Astrocyte (in vitro differentiated cells and primary cell): ENCODE measurements at regions not wholly inside any gene's neighbourhood (a gene's known extent, or its start where the extent isn't known, plus 50 kb on each side); places are given as distances from the start of the nearest gene placed in this dataset.

Source experiments
- DNase-seq: peaks from one replicate; pipeline ENCODE4 v3.0.0-alpha.2; 2010; ENCODE audit warnings: low read depth
- FAIRE-seq: peaks from 2 replicates; lab custom pipeline; 2011; peaks lifted over from hg19 to GRCh38; lab: Jason Lieb, UNC
- H2AFZ ChIP-seq: 2 replicates; pipeline ENCODE4 v1.6.0; 2012; ENCODE audit warnings: low read depth, low read length, inconsistent platforms
- H3K27ac ChIP-seq: 2 replicates; pipeline ENCODE4 v1.5.1; 2011; ENCODE audit warnings: low read depth, low read length, inconsistent platforms
- H3K27me3 ChIP-seq: 2 replicates; pipeline ENCODE4 v1.6.0; 2011; ENCODE audit warnings: low read length, inconsistent platforms; ENCODE audit not compliant: insufficient read depth
- H3K36me3 ChIP-seq: 2 replicates; pipeline ENCODE4 v1.5.1; 2011; ENCODE audit warnings: low read length, inconsistent platforms; ENCODE audit not compliant: insufficient read depth
- H3K4me1 ChIP-seq: 2 replicates; pipeline ENCODE4 v1.5.1; 2011; ENCODE audit warnings: low read length, inconsistent platforms; ENCODE audit not compliant: insufficient read depth
- H3K4me2 ChIP-seq: 2 replicates; pipeline ENCODE4 v1.6.0; 2012; ENCODE audit warnings: low read length, inconsistent platforms
- H3K4me3 ChIP-seq: 2 replicates; pipeline ENCODE4 v1.5.1; 2011; ENCODE audit warnings: low read depth, mild to moderate bottlenecking, low read length, inconsistent platforms; ENCODE audit not compliant: insufficient read depth
- H3K79me2 ChIP-seq: 2 replicates; pipeline ENCODE4 v1.6.0; 2012; ENCODE audit warnings: mild to moderate bottlenecking, low read length, inconsistent platforms; ENCODE audit not compliant: insufficient read depth
- H3K9ac ChIP-seq: 2 replicates; pipeline ENCODE4 v1.6.0; 2012; ENCODE audit warnings: mild to moderate bottlenecking, low read length, inconsistent platforms
- H3K9me3 ChIP-seq: 2 replicates; pipeline ENCODE4 v1.5.1; 2012; ENCODE audit warnings: low read depth, mild to moderate bottlenecking, low read length, inconsistent platforms; ENCODE audit not compliant: insufficient read depth
- H4K20me1 ChIP-seq: 2 replicates; pipeline ENCODE4 v1.6.0; 2012; ENCODE audit warnings: low read length, inconsistent platforms; ENCODE audit not compliant: insufficient read depth
- H3K27ac Mint-ChIP-seq: one replicate; pipeline ENCODE4 v1.8.0; 2021; ENCODE audit warnings: mild to moderate bottlenecking, mixed read lengths; ENCODE audit not compliant: unreplicated experiment
- H3K27me3 Mint-ChIP-seq: one replicate; pipeline ENCODE4 v1.8.0; 2021; ENCODE audit warnings: low read depth, mixed read lengths; ENCODE audit not compliant: unreplicated experiment
- H3K36me3 Mint-ChIP-seq: one replicate; pipeline ENCODE4 v1.8.0; 2021; ENCODE audit warnings: low read depth, mixed read lengths; ENCODE audit not compliant: unreplicated experiment
- H3K4me1 Mint-ChIP-seq: one replicate; pipeline ENCODE4 v1.8.0; 2021; ENCODE audit warnings: low read depth, mixed read lengths; ENCODE audit not compliant: unreplicated experiment
- H3K4me3 Mint-ChIP-seq: one replicate; pipeline ENCODE4 v1.8.0; 2021; ENCODE audit warnings: mild to moderate bottlenecking, moderate library complexity, mixed read lengths; ENCODE audit not compliant: unreplicated experiment
- H3K9me3 Mint-ChIP-seq: one replicate; pipeline ENCODE4 v1.8.0; 2021; ENCODE audit warnings: mild to moderate bottlenecking, mixed read lengths; ENCODE audit not compliant: unreplicated experiment
- CTCF ChIP-seq: IDR thresholded peaks from 2 replicates; pipeline ENCODE4 v1.5.1; 2011; ENCODE audit warnings: low read depth, mild to moderate bottlenecking, inconsistent platforms, low read length, moderate library complexity; ENCODE audit not compliant: insufficient read depth
- EZH2 ChIP-seq: IDR thresholded peaks from 2 replicates; pipeline ENCODE4 v1.6.1; 2012; ENCODE audit warnings: mild to moderate bottlenecking, low read length, inconsistent platforms; ENCODE audit not compliant: insufficient read depth

GRCh38 chrX:145549496-145549895 is 268.1 kb upstream of the SLITRK2 start:
- H3K4me3 Mint-ChIP-seq: no peak overlapping the region

GRCh38 chrX:145552643-145553042 is 265.0 kb upstream of the SLITRK2 start:
- peak; percentile 26 for FAIRE-seq
- no peak for DNase-seq
- H3K36me3 ChIP-seq: no peaks in the 10 kb centered on the region
- Mint-ChIP-seq H3K4me1 (no peaks in the 10 kb centered on the region), H3K27me3 (no peaks in the 10 kb centered on the region), H3K36me3 (no peaks in the 10 kb centered on the region), H3K4me3 (no peak overlapping the region), H3K27ac (no peak overlapping the region), H3K9me3 (no peaks in the 10 kb centered on the region)
- H3K27me3 ChIP-seq: no peaks in the 10 kb centered on the region
- no peak overlapping the region for H3K4me3 ChIP-seq
- no peaks in the 10 kb centered on the region for H3K4me1 ChIP-seq
- H3K27ac ChIP-seq: no peak overlapping the region
- H2AFZ ChIP-seq: no peak overlapping the region
- no peaks in the 10 kb centered on the region for H4K20me1 ChIP-seq
- H3K4me2 ChIP-seq: no peak overlapping the region
- H3K79me2 ChIP-seq: no peaks in the 10 kb centered on the region
- H3K9ac ChIP-seq: no peak overlapping the region
- no peaks in the 10 kb centered on the region for H3K9me3 ChIP-seq
- no peak for TF ChIP-seq CTCF
- TF ChIP-seq EZH2: no peak

More at GRCh38 chrX:145549496-145549895, 268.1 kb upstream of the SLITRK2 start:
- FAIRE-seq (no peak), DNase-seq (no peak)
- H4K20me1 ChIP-seq: no peaks in the 10 kb centered on the region
- H3K9ac ChIP-seq: no peak overlapping the region
- H3K36me3 Mint-ChIP-seq: no peaks in the 10 kb centered on the region
- peaks cover 2% of the 10 kb centered on the region for H3K9me3 Mint-ChIP-seq
- no peaks in the 10 kb centered on the region for H3K27me3 ChIP-seq
- no peaks in the 10 kb centered on the region for H3K27me3 Mint-ChIP-seq
- H3K36me3 ChIP-seq: no peaks in the 10 kb centered on the region
- no peaks in the 10 kb centered on the region for H3K9me3 ChIP-seq
- no peak overlapping the region for H3K27ac ChIP-seq
- H3K4me1 Mint-ChIP-seq: no peaks in the 10 kb centered on the region
- no peak overlapping the region for H2AFZ ChIP-seq
- no peak overlapping the region for H3K27ac Mint-ChIP-seq
- no peak for TF ChIP-seq CTCF
- no peak for TF ChIP-seq EZH2
- H3K79me2 ChIP-seq: no peaks in the 10 kb centered on the region
- no peak overlapping the region for H3K4me2 ChIP-seq
- H3K4me3 ChIP-seq: no peak overlapping the region
- no peaks in the 10 kb centered on the region for H3K4me1 ChIP-seq

DNA sequence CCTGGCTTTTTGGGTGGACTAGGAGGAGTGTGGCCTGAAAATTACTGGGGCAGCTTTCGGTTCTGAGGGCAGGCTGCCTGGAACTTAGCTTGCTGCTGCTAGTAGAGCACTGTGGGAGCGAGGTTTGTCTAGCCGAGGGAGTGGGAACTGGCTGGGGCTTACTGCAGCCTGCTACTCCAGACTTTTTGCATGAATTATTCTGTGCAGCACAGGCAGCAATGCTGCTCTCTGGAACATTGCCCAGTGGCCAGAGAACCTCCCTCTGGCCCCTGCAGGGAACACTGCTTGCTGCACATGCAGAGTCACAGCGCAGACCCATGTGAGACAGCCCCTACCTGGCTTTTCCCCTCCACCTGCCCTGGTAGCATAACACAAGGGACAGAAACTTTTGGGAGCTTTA is 263.9 kb upstream of the SLITRK2 start:
- H3K4me1 ChIP-seq: no peaks in the 10 kb centered on the region
- no peaks in the 10 kb centered on the region for H3K9me3 ChIP-seq
- no peak overlapping the region for H2AFZ ChIP-seq
- no peaks in the 10 kb centered on the region for H3K27me3 ChIP-seq
- no peak overlapping the region for H3K4me3 ChIP-seq
- H4K20me1 ChIP-seq: no peaks in the 10 kb centered on the region
- Mint-ChIP-seq H3K4me3 (no peak overlapping the region), H3K27ac (no peak overlapping the region), H3K36me3 (no peaks in the 10 kb centered on the region), H3K4me1 (no peaks in the 10 kb centered on the region), H3K27me3 (no peaks in the 10 kb centered on the region), H3K9me3 (no peaks in the 10 kb centered on the region)
- FAIRE-seq (no peak), DNase-seq (no peak)
- H3K79me2 ChIP-seq: no peaks in the 10 kb centered on the region
- no peak overlapping the region for H3K27ac ChIP-seq
- H3K36me3 ChIP-seq: no peaks in the 10 kb centered on the region
- no peak overlapping the region for H3K4me2 ChIP-seq
- TF ChIP-seq CTCF (no peak), EZH2 (no peak)
- H3K9ac ChIP-seq: no peak overlapping the region
